ENCODE measurements at regions not wholly inside any gene's neighbourhood (a gene's known extent, or its start where the extent isn't known, plus 50 kb on each side); places are given as distances from the start of the nearest gene placed in this dataset.

DNA sequence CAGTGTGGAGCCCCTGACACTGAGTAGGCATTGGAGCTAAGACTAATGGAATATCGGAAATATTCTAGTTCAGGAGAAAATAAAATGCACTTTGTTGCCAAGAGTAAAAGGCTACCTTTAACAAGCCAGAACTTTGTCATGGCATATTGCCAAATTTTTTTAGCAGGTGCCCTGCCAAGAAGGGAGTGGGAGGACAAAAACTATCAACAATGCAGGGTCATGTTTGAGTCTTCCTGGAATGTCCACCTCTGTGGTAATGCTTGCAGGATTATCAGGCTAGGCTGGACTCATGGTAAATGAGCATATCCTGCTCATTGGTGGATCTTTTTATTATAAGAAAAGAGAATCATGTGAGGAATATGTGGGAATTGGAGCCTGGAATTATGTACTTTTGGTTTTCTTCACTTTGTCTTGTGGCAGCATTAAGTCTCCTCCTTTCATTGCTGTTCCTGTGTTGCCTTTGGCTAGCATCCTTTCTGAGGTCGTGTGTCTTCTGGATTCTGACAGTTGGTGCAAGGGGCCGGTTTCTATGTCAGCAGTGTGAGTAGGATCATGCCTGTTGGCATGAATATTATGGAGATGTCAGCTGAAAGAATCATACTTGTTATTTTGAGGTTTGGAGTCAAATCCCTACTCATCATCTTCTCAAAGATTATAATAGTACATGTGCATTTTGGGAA, 122.9 kb upstream of the SPRY2 start:
- H3K27me3 ChIP-seq (ENCODE audit: control insufficient read depth in 1 of 2, insufficient read depth in 2 of 2, low read length in 2 of 2): no peaks in the 10 kb centered on the region
- H3K4me3 ChIP-seq (ENCODE audit: low read length in 2 of 2): no peak overlapping the region
- no peak overlapping the region for H3K27ac ChIP-seq (ENCODE audit: low read length)
- no peak overlapping the region for H3K9ac ChIP-seq (ENCODE audit: low read length in 2 of 2)
- H3K9me3 ChIP-seq (ENCODE audit: control insufficient read depth in 2 of 2, low read length in 2 of 2): no peaks in the 10 kb centered on the region
- H3K36me3 ChIP-seq (ENCODE audit: control insufficient read depth in 2 of 2, insufficient read depth in 2 of 2, low read length in 2 of 2): no peaks in the 10 kb centered on the region
- H3K4me1 ChIP-seq (ENCODE audit: control insufficient read depth, insufficient read depth, low read length): peaks cover under 1% of the 10 kb centered on the region

DNA sequence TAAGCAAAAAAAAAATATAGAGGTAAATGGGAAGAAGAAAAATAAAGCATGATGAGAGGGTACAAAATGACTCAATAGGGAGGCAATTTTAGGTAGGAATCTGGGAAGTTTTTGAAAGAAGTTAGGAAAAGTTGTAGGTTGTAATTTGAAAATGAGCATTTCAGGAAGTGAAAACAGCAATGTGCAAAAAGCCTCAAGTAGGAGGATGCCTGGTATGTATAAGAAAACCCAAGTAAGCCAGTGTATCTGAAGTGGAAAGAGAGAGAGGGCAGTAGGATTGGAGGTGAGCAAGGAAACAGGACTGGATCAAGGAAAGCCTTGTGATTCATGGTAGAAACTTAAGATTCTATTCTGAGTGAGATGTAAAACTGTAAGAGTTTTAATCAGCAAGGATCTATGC, 121.6 kb upstream of the SPRY2 start:
- H3K27me3 ChIP-seq (ENCODE audit: control insufficient read depth in 1 of 2, insufficient read depth in 2 of 2, low read length in 2 of 2): no peaks in the 10 kb centered on the region
- H3K36me3 ChIP-seq (ENCODE audit: control insufficient read depth in 2 of 2, insufficient read depth in 2 of 2, low read length in 2 of 2): no peaks in the 10 kb centered on the region
- H3K9ac ChIP-seq (ENCODE audit: low read length in 2 of 2): no peak overlapping the region
- no peak overlapping the region for H3K4me3 ChIP-seq (ENCODE audit: low read length in 2 of 2)
- no peaks in the 10 kb centered on the region for H3K4me1 ChIP-seq (ENCODE audit: control insufficient read depth, insufficient read depth, low read length)
- no peak overlapping the region for H3K27ac ChIP-seq (ENCODE audit: low read length)
- H3K9me3 ChIP-seq (ENCODE audit: control insufficient read depth in 2 of 2, low read length in 2 of 2): no peaks in the 10 kb centered on the region

- Histone ChIP-seq H3K9ac (ENCODE audit: low read length in 2 of 2) (no peak overlapping the region), H3K4me1 (ENCODE audit: control insufficient read depth, insufficient read depth, low read length) (no peaks in the 10 kb centered on the region), H3K27me3 (ENCODE audit: control insufficient read depth in 1 of 2, insufficient read depth in 2 of 2, low read length in 2 of 2) (no peaks in the 10 kb centered on the region), H3K27ac (ENCODE audit: low read length) (no peak overlapping the region), H3K36me3 (ENCODE audit: control insufficient read depth in 2 of 2, insufficient read depth in 2 of 2, low read length in 2 of 2) (no peaks in the 10 kb centered on the region), H3K4me3 (ENCODE audit: low read length in 2 of 2) (no peak overlapping the region), H3K9me3 (ENCODE audit: control insufficient read depth in 2 of 2, low read length in 2 of 2) (no peaks in the 10 kb centered on the region)
Observed at GRCh38 chr13:80462037-80462436, 121.1 kb upstream of the SPRY2 start.

DNA sequence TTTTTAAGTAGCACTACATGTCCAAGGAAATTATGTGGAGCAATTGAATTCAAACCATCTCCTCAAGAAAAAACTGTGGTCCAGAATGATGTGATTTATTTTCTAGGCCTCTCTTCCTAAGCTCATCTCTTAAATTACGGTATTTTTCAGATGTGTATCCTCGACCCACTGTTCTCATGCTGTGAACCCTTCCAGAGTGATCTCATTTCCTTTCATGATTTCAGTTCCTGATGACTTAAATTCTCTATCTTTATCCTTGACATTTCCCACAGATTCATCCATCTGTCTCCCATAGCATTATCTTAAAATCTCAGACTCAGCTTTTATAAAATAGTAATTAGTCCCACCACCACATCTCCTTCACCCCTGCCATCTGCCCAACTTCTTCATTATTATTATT, 117.6 kb upstream of the SPRY2 start:
- no peaks in the 10 kb centered on the region for H3K9me3 ChIP-seq (ENCODE audit: control insufficient read depth in 2 of 2, low read length in 2 of 2)
- H3K4me1 ChIP-seq (ENCODE audit: control insufficient read depth, insufficient read depth, low read length): no peaks in the 10 kb centered on the region
- no peak overlapping the region for H3K4me3 ChIP-seq (ENCODE audit: low read length in 2 of 2)
- H3K36me3 ChIP-seq (ENCODE audit: control insufficient read depth in 2 of 2, insufficient read depth in 2 of 2, low read length in 2 of 2): no peaks in the 10 kb centered on the region
- no peaks in the 10 kb centered on the region for H3K27me3 ChIP-seq (ENCODE audit: control insufficient read depth in 1 of 2, insufficient read depth in 2 of 2, low read length in 2 of 2)
- no peak overlapping the region for H3K9ac ChIP-seq (ENCODE audit: low read length in 2 of 2)
- H3K27ac ChIP-seq (ENCODE audit: low read length): no peak overlapping the region

DNA sequence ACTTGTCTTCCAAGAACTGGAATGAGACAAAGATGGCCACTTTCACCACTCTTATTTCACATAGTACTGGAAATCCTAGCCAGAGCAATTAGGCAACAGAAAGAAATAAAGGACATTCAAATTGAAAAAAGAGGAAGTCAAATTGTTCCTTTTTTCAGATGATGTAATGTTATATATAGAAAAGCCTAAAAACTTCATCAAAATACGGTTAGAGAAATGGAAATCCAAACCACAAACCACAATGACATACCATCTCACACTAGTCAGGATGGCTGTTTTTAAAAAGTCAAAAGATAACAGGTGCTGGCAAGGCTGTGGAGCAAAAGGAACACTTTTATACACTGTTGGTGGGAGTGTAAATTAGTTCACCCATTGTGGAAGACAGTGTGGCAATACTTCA, 113.3 kb upstream of the SPRY2 start:
- no peak overlapping the region for H3K27ac ChIP-seq (ENCODE audit: low read length)
- H3K4me3 ChIP-seq (ENCODE audit: low read length in 2 of 2): no peak overlapping the region
- H3K27me3 ChIP-seq (ENCODE audit: control insufficient read depth in 1 of 2, insufficient read depth in 2 of 2, low read length in 2 of 2): no peaks in the 10 kb centered on the region
- H3K9ac ChIP-seq (ENCODE audit: low read length in 2 of 2): no peak overlapping the region
- no peaks in the 10 kb centered on the region for H3K4me1 ChIP-seq (ENCODE audit: control insufficient read depth, insufficient read depth, low read length)
- H3K36me3 ChIP-seq (ENCODE audit: control insufficient read depth in 2 of 2, insufficient read depth in 2 of 2, low read length in 2 of 2): no peaks in the 10 kb centered on the region
- H3K9me3 ChIP-seq (ENCODE audit: control insufficient read depth in 2 of 2, low read length in 2 of 2): no peaks in the 10 kb centered on the region

- H3K9me3 ChIP-seq (ENCODE audit: control insufficient read depth in 2 of 2, low read length in 2 of 2): no peaks in the 10 kb centered on the region
- no peaks in the 10 kb centered on the region for H3K36me3 ChIP-seq (ENCODE audit: control insufficient read depth in 2 of 2, insufficient read depth in 2 of 2, low read length in 2 of 2)
- no peak overlapping the region for H3K4me3 ChIP-seq (ENCODE audit: low read length in 2 of 2)
- H3K27me3 ChIP-seq (ENCODE audit: control insufficient read depth in 1 of 2, insufficient read depth in 2 of 2, low read length in 2 of 2): no peaks in the 10 kb centered on the region
- no peak overlapping the region for H3K9ac ChIP-seq (ENCODE audit: low read length in 2 of 2)
- H3K27ac ChIP-seq (ENCODE audit: low read length): no peak overlapping the region
- no peaks in the 10 kb centered on the region for H3K4me1 ChIP-seq (ENCODE audit: control insufficient read depth, insufficient read depth, low read length)
Observed at GRCh38 chr13:80452279-80452678, 111.4 kb upstream of the SPRY2 start.

- H3K9ac ChIP-seq (ENCODE audit: low read length in 2 of 2): no peak overlapping the region
- H3K4me3 ChIP-seq (ENCODE audit: low read length in 2 of 2): no peak overlapping the region
- H3K4me1 ChIP-seq (ENCODE audit: control insufficient read depth, insufficient read depth, low read length): no peaks in the 10 kb centered on the region
- H3K9me3 ChIP-seq (ENCODE audit: control insufficient read depth in 2 of 2, low read length in 2 of 2): no peaks in the 10 kb centered on the region
- H3K27ac ChIP-seq (ENCODE audit: low read length): no peak overlapping the region
- no peaks in the 10 kb centered on the region for H3K27me3 ChIP-seq (ENCODE audit: control insufficient read depth in 1 of 2, insufficient read depth in 2 of 2, low read length in 2 of 2)
- no peaks in the 10 kb centered on the region for H3K36me3 ChIP-seq (ENCODE audit: control insufficient read depth in 2 of 2, insufficient read depth in 2 of 2, low read length in 2 of 2)
Observed at GRCh38 chr13:80451641-80452040, 110.7 kb upstream of the SPRY2 start.

GRCh38 chr13:80450386-80450785, 109.5 kb upstream of the SPRY2 start:
- H3K9me3 ChIP-seq (ENCODE audit: control insufficient read depth in 2 of 2, low read length in 2 of 2): no peaks in the 10 kb centered on the region
- no peaks in the 10 kb centered on the region for H3K27me3 ChIP-seq (ENCODE audit: control insufficient read depth in 1 of 2, insufficient read depth in 2 of 2, low read length in 2 of 2)
- H3K4me3 ChIP-seq (ENCODE audit: low read length in 2 of 2): no peak overlapping the region
- no peaks in the 10 kb centered on the region for H3K4me1 ChIP-seq (ENCODE audit: control insufficient read depth, insufficient read depth, low read length)
- no peak overlapping the region for H3K27ac ChIP-seq (ENCODE audit: low read length)
- no peaks in the 10 kb centered on the region for H3K36me3 ChIP-seq (ENCODE audit: control insufficient read depth in 2 of 2, insufficient read depth in 2 of 2, low read length in 2 of 2)
- H3K9ac ChIP-seq (ENCODE audit: low read length in 2 of 2): no peak overlapping the region

GRCh38 chr13:80448725-80449124, 107.8 kb upstream of the SPRY2 start:
- Histone ChIP-seq H3K9ac (ENCODE audit: low read length in 2 of 2) (no peak overlapping the region), H3K4me3 (ENCODE audit: low read length in 2 of 2) (no peak overlapping the region), H3K4me1 (ENCODE audit: control insufficient read depth, insufficient read depth, low read length) (no peaks in the 10 kb centered on the region), H3K36me3 (ENCODE audit: control insufficient read depth in 2 of 2, insufficient read depth in 2 of 2, low read length in 2 of 2) (no peaks in the 10 kb centered on the region), H3K27me3 (ENCODE audit: control insufficient read depth in 1 of 2, insufficient read depth in 2 of 2, low read length in 2 of 2) (no peaks in the 10 kb centered on the region), H3K27ac (ENCODE audit: low read length) (no peak overlapping the region), H3K9me3 (ENCODE audit: control insufficient read depth in 2 of 2, low read length in 2 of 2) (no peaks in the 10 kb centered on the region)

GRCh38 chr13:80447747-80448146, 106.8 kb upstream of the SPRY2 start:
- H3K27me3 ChIP-seq (ENCODE audit: control insufficient read depth in 1 of 2, insufficient read depth in 2 of 2, low read length in 2 of 2): no peaks in the 10 kb centered on the region
- no peaks in the 10 kb centered on the region for H3K36me3 ChIP-seq (ENCODE audit: control insufficient read depth in 2 of 2, insufficient read depth in 2 of 2, low read length in 2 of 2)
- no peaks in the 10 kb centered on the region for H3K9me3 ChIP-seq (ENCODE audit: control insufficient read depth in 2 of 2, low read length in 2 of 2)
- no peak overlapping the region for H3K27ac ChIP-seq (ENCODE audit: low read length)
- H3K4me1 ChIP-seq (ENCODE audit: control insufficient read depth, insufficient read depth, low read length): no peaks in the 10 kb centered on the region
- no peak overlapping the region for H3K4me3 ChIP-seq (ENCODE audit: low read length in 2 of 2)
- no peak overlapping the region for H3K9ac ChIP-seq (ENCODE audit: low read length in 2 of 2)

- Histone ChIP-seq H3K27me3 (ENCODE audit: control insufficient read depth in 1 of 2, insufficient read depth in 2 of 2, low read length in 2 of 2) (no peaks in the 10 kb centered on the region), H3K4me1 (ENCODE audit: control insufficient read depth, insufficient read depth, low read length) (no peaks in the 10 kb centered on the region), H3K4me3 (ENCODE audit: low read length in 2 of 2) (no peak overlapping the region), H3K9ac (ENCODE audit: low read length in 2 of 2) (no peak overlapping the region), H3K36me3 (ENCODE audit: control insufficient read depth in 2 of 2, insufficient read depth in 2 of 2, low read length in 2 of 2) (no peaks in the 10 kb centered on the region), H3K9me3 (ENCODE audit: control insufficient read depth in 2 of 2, low read length in 2 of 2) (no peaks in the 10 kb centered on the region), H3K27ac (ENCODE audit: low read length) (no peak overlapping the region)
Observed at GRCh38 chr13:80444240-80445015, 103.5 kb upstream of the SPRY2 start.

Data from stomach smooth muscle (tissue), 2 donors.